ENCODE measurements at regions not wholly inside any gene's neighbourhood (a gene's known extent, or its start where the extent isn't known, plus 50 kb on each side); places are given as distances from the start of the nearest gene placed in this dataset.

GRCh38 chr2:177093371-177093770, 119.2 kb upstream of the HNRNPA3 start:
- DNase-seq, result no peak

- DNase-seq, result no peak
Observed at GRCh38 chr2:177098001-177098613, 114.5 kb upstream of the HNRNPA3 start.

GRCh38 chr2:177101930-177102329, 110.7 kb upstream of the HNRNPA3 start:
- no peak for DNase-seq

- no peak for DNase-seq
Observed at GRCh38 chr2:177106212-177106611, 106.4 kb upstream of the HNRNPA3 start.

- no peak for DNase-seq
Observed at GRCh38 chr2:177108890-177109289, 103.7 kb upstream of the HNRNPA3 start.

GRCh38 chr2:177114712-177115111, 97.9 kb upstream of the HNRNPA3 start:
- DNase-seq, result no peak

GRCh38 chr2:177117755-177118154, 94.8 kb upstream of the HNRNPA3 start:
- no peak for DNase-seq

- no peak for DNase-seq
Observed at GRCh38 chr2:177118636-177119035, 94.0 kb upstream of the HNRNPA3 start.

- no peak for DNase-seq
Observed at GRCh38 chr2:177119099-177119498, 93.5 kb upstream of the HNRNPA3 start.

GRCh38 chr2:177123048-177123447, 89.5 kb upstream of the HNRNPA3 start:
- no peak for DNase-seq

GRCh38 chr2:177124371-177124770, 88.2 kb upstream of the HNRNPA3 start:
- DNase-seq, result no peak

- DNase-seq, result no peak
Observed at GRCh38 chr2:177127821-177128220, 84.8 kb upstream of the HNRNPA3 start.

- DNase-seq, result no peak
Observed at GRCh38 chr2:177129610-177130009, 83.0 kb upstream of the HNRNPA3 start.

GRCh38 chr2:177131858-177132257, 80.7 kb upstream of the HNRNPA3 start:
- DNase-seq, result no peak

GRCh38 chr2:177138823-177139222, 73.8 kb upstream of the HNRNPA3 start:
- no peak for DNase-seq

GRCh38 chr2:177141866-177142265, 70.7 kb upstream of the HNRNPA3 start:
- no peak for DNase-seq

- no peak for DNase-seq
Observed at GRCh38 chr2:177143444-177143843, 69.2 kb upstream of the HNRNPA3 start.

GRCh38 chr2:177147093-177147694, 65.4 kb upstream of the HNRNPA3 start:
- no peak for DNase-seq

GRCh38 chr2:177147834-177148445, 64.7 kb upstream of the HNRNPA3 start:
- no peak for DNase-seq

- peak; percentile 79 to 80 for DNase-seq
Observed at GRCh38 chr2:177148477-177149154, 64.0 kb upstream of the HNRNPA3 start.

GRCh38 chr2:177149155-177149503, 63.5 kb upstream of the HNRNPA3 start:
- no peak for DNase-seq

GRCh38 chr2:177153805-177154204, 58.8 kb upstream of the HNRNPA3 start:
- no peak for DNase-seq

GRCh38 chr2:177154809-177155208, 57.8 kb upstream of the HNRNPA3 start:
- no peak for DNase-seq

GRCh38 chr2:177155631-177156030, 57.0 kb upstream of the HNRNPA3 start:
- no peak for DNase-seq
